GM19467 (cell line): ENCODE measurements at regions not wholly inside any gene's neighbourhood (a gene's known extent, or its start where the extent isn't known, plus 50 kb on each side); places are given as distances from the start of the nearest gene placed in this dataset.
"Not testable (repeated sequence)": the region's sequence is repeated elsewhere in the genome, so short reads cannot be mapped to it uniquely, and the experiment has no call there.

ENCODE experiments used
- ATAC-seq: cut with Tn5 transposase; IDR thresholded peaks from one replicate; pipeline ENCODE4 v1.9.1; 2021; ENCODE audit warnings: mild to moderate bottlenecking, moderate library complexity; ENCODE audit not compliant: unreplicated experiment

GRCh38 chr1:193914871-193915270 lies 728.5 kb upstream of the B3GALT2 start:
- ATAC-seq = no peak

- no peak for ATAC-seq
Measured at GRCh38 chr1:193909406-193910082, 723.1 kb upstream of the B3GALT2 start.

- ATAC-seq = no peak
Measured at GRCh38 chr1:193905288-193906085, 719.1 kb upstream of the B3GALT2 start.

DNA sequence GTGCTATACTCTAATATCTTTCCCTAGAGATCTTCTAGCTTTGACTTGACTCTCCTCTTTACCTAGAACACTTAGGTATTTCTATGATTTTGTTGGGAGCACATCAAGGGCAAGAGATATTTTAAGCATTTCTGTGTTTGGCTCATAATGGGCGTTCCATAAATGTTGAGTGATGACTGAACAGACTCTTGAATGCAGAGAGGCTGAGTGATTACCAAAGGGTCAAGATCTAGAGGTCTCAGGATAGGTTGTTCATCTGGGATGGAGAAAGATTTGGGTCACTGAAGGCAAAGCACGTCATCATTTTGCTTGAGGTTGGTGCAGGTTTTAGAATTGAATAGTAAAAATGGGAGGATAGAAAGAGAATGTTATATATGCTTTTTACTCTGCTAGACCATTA lies 705.4 kb upstream of the B3GALT2 start:
- no peak for ATAC-seq

DNA sequence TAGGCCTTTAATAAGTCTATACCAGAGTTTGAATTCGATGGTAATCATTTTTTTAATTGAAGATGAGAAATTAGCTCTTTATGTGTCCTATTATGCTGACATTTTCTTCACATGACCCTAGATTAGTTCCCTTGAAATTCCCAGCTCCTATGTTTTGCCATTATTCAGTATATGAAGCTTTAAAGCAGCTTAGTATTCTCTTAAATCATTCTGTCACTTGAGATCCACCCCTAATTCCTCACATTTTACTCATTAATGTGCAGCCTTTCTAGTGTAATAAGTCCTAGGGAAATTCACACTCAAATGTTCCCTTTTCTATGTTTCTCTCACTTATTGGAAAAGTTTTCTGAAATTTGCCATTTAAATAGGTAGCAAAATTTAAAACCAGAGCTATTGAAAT lies 704.5 kb upstream of the B3GALT2 start:
- no peak for ATAC-seq

DNA sequence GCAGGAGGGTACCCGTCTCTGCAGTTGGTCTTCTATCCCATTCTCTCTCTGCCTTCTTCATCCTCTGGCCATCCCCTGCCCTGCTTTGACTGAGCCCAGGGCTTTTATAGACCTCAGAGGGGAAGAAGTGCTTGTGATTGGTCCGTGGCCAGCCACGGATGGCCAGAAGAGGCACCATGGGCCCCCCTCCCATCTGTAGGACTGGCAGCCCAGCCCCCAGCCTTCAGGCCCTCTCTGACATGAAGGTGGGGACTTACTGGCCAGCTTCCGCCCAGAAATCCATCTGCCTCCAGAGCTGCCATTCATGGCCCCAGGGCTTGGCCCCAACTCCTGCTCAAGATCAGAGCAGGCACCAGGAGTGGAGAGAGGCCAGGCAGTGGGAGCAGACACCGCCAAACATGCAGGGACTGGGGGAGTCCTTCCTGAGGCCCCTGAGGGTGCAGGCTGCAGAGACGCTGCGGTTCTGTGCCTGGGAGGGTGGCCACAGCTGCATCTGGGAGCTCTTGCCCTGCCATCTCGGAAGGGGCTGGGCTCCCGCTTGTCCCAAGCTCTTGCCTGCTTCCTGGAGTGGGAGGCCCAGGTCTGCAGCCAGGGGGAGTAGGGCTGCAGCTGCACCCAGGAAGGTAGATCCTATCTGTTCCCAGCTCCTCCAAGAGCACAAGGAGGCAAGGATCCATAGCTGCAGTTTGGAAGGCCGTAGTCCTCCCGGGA lies 698.6 kb upstream of the B3GALT2 start:
- ATAC-seq = no peak

DNA sequence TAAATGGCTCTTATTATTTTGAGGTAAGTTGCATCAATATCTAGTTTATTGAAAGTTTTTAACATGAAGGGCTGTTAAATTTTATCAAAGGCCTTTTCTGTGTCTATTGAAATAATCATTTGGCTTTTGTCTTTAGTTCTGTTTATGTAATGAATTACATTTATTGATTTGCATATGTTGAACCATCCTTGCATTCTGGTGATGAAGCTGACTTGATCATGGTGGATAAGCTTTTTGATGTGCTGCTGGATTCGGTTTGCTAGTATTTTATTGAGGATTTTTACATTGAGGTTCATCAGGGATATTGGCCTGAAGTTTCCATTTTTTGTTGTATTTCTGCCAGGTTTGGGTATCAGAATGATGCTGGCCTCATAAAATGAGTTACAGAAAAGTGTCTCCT lies 691.5 kb upstream of the B3GALT2 start:
- ATAC-seq = not testable (repeated sequence)

- no peak for ATAC-seq
Measured at GRCh38 chr1:193868425-193868824, 682.0 kb upstream of the B3GALT2 start.

DNA sequence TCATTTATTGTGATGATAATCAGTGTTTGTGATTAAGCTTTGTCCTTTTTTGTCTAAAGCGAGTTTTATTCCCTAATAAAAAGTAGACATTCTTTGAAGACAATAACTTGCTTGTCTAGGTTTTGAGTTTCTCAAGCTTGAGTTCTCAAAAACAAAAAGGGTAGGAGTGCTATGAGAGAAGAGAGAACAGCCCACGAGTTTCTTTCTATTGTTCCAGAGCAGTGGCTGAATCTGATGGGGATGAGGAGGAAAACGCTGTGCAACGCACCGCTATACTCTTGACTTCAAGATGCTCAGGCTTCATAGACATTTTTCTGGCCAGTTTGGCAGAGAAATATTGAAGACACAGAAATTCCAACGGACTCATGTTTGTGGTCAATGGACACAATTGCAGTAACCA lies 669.8 kb upstream of the B3GALT2 start:
- no peak for ATAC-seq

DNA sequence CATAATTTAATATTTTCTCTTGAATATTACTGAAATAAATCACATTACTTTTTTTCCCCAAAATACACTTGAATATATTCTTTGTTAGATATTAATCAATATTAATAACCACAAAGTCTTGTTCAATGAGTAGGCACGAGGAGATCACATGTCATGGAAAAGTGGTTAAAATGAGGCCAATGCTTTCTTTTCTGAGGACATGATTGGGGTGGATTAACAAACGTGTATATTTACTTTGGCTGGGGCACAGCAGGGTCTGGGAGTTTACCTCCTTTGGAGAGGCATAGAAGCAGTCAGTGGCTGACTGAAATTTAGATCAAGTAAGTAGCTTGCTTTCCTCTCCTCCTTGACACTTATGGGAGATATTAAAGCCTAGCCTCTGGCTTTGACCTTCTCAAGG lies 664.3 kb upstream of the B3GALT2 start:
- no peak for ATAC-seq

DNA sequence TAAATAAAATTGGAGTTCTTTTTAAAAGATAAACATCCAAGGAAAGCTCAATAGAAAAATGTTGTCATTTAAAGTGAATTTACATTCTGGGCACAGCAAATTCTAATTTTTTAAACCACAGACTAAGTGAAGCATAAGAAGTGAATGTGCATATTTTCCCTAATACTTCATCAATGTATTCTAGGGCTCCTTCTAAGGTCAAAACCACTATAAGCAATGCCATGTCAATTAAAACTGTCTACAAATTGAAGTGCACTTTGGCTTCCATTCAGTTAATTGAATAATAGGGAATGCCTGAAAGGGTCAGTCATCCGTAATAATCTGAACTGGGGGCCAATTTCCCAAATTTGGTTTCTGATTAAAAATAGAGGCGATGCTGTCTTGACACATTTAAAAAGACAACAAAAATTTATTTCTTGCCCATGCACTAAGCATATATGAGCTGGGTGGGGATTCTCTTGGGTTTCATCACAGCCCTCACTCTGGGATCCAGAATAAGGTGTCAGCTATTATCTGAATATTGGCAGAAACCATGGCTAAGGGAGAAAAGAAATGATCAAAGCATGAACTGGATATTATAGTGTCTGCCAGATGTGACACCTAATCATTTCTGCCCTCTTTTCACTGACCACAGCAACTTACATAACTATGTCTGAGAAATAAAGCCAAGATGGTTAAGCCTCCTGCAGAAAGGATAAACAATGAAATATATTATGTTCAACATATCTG lies 660.6 kb upstream of the B3GALT2 start:
- no peak for ATAC-seq

- no peak for ATAC-seq
Measured at GRCh38 chr1:193846411-193846810, 660.0 kb upstream of the B3GALT2 start.

DNA sequence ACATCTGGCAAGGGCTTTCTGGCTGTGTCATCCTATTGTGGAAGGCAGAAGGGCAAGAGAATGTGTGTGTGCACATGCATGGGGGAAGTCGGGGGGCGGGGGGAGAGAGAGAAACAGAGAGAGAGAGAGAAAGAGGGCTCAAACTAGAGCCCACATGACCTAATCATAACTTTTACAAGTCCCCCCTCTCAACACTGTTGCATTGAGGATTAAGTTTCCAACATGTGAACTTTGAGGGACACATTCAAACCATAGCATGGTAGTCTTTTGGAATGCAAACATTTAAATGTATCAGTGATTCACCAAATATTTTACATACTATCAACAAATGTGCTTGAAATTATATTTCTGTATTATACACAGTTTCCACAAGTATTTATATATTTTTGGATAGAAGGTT lies 655.4 kb upstream of the B3GALT2 start:
- ATAC-seq = no peak

- no peak for ATAC-seq
Measured at GRCh38 chr1:193831465-193831864, 645.1 kb upstream of the B3GALT2 start.

DNA sequence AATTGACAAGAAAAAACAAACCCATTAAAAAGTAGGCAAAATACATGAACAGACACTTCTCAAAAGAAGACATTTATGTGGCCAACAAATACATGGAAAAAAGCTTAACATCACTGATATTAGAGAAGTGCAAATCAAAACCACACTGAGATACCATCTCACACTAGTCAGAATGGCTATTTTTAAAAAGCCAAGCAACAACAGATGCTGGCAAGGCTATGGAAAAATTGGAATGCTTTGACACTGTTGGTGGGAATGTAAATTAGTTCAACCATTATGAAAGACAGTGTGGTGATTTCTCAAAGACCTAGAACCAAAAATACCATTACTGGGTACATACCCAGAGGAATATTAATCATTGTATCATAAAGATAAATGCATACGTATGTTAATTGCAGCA lies 641.1 kb upstream of the B3GALT2 start:
- ATAC-seq = no peak

DNA sequence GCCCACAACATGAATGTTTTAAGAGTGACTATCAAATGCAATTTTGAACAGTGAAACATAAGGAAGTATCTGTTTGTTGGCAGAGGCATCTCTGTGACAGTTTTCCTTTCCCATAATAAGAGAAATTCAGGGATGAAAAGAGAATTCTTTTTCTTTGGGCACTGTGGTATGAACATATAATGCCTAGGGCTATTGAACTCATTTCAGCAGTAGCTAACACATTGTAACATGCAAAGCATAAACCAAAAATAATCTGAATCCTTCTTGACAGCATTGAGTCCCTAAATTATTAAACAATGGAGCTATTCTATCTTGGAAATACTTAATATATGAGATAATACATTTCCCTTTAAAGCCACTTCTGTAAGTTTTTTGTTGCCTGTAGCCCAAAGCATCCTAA lies 633.0 kb upstream of the B3GALT2 start:
- ATAC-seq = no peak

- no peak for ATAC-seq
Measured at GRCh38 chr1:193807208-193807607, 620.8 kb upstream of the B3GALT2 start.

DNA sequence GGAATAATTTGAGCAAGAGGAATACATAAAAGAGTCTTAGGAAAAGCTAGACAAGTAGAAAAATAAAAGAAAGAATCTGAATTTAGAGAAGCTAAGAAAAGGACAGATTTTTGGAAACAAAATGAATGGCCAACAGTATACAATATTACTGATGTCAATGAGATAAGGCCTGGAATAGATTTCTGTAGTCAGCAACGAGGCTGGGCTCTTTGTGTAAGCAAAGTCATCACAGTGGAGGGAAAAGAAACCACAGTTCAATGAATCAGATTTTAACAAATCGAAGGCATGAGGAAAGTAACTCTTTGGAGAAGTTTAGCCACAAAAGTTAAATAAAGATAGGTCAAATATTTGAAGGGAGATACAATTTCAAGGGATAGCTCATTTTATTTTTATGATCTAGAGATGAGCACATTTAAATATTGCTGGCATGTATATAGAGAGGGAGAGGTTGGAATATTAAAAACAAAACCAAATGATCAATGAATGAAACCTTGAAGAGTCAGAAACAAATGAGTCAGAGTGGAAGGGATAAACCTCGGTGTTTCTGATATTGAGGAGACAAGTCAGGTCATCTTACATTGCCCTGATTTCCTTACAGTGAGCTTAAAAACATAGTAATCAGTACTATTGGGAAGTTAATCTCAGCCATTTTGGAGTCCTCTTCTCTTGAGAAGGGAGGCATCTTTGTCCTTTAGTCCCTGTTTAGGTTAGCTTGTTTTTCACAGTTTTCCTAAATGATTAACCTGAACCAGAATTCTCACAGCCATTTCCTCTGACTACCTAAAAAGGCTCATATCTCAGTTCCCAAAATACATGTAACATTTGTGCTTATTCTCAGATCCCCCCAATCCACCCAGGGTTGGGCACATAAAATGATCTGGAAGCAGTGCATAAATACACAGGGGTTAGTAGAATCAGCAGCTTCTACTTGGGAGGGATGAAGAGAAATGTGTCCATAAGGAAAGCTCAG lies 620.0 kb upstream of the B3GALT2 start:
- peak; percentile 59 for ATAC-seq

DNA sequence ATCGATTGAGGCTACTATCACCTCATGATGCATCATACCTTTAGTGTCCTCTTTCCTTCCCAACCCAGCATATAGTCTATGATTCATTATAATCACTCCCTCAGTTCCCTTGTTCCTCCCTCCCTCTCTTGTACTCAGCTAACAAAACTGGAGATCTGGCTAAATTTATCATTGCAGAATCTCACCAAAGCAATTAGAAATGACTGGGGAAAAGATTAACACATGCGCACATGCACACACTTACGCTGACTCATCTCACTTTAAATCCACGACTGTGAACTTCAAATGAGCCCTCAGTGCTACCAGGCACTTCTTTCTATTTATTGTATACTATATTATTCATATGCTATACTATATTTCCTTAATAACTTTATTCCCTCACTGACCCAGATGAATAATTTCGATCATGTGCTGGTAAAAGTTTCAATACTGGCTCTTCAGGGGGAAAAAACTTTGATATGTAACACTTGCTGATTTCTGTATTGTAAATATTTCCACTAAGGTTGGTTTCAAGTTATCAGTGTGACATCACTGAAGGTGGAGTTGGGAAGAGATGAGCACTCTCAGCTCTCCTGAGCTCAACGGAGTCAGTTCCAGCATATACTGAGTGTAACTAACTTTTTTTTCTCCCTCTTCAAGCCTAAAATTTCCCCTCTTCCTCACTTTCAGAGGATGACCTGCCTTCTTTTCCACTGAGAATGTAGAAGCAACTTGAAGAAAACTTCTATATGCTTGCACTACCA lies 613.7 kb upstream of the B3GALT2 start:
- ATAC-seq = no peak
